ENCODE measurements at regions not wholly inside any gene's neighbourhood (a gene's known extent, or its start where the extent isn't known, plus 50 kb on each side); places are given as distances from the start of the nearest gene placed in this dataset.

DNA sequence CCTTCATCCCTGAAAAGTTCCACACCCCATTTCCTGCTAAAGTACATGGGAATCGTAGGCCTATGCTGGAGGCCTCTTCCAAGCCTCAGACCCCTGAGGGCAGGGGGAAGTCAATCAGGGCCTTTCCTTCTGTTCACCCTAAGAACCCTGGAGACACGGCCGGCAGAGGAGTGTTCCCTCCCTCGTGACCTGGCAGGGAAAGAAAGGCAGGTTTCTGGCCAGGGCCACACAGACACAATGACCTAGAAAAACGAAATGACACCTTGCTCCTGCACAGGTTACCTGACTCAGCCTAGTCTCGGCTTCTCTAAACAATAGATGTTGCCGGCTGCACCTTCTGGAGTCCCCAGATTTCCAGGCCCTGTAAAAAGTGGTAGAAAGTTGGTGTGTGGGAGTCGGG, 60.6 kb upstream of the CADM1 start:
- no peak overlapping the region for H3K27ac Mint-ChIP-seq
- intact Hi-C loops (cut with micrococcal nuclease), result no loop called here
- Histone ChIP-seq H3K9me3 (ENCODE audit: control insufficient read depth, insufficient read depth, low read length) (no peaks in the 10 kb centered on the region), H3K4me3 (ENCODE audit: low read length) (no peak overlapping the region), H3K27ac (ENCODE audit: low read length) (no peak overlapping the region), H3K4me1 (ENCODE audit: control insufficient read depth, insufficient read depth, low read length) (no peaks in the 10 kb centered on the region), H3K36me3 (ENCODE audit: control insufficient read depth, insufficient read depth, low read length) (no peaks in the 10 kb centered on the region), H3K27me3 (ENCODE audit: control insufficient read depth, insufficient read depth, low read length) (no peaks in the 10 kb centered on the region)
- DNase-seq, result no peak
- H3K27me3 Mint-ChIP-seq (ENCODE audit: low read depth in 2 of 2), result no peaks in the 10 kb centered on the region
- TF ChIP-seq, protein P1, sequence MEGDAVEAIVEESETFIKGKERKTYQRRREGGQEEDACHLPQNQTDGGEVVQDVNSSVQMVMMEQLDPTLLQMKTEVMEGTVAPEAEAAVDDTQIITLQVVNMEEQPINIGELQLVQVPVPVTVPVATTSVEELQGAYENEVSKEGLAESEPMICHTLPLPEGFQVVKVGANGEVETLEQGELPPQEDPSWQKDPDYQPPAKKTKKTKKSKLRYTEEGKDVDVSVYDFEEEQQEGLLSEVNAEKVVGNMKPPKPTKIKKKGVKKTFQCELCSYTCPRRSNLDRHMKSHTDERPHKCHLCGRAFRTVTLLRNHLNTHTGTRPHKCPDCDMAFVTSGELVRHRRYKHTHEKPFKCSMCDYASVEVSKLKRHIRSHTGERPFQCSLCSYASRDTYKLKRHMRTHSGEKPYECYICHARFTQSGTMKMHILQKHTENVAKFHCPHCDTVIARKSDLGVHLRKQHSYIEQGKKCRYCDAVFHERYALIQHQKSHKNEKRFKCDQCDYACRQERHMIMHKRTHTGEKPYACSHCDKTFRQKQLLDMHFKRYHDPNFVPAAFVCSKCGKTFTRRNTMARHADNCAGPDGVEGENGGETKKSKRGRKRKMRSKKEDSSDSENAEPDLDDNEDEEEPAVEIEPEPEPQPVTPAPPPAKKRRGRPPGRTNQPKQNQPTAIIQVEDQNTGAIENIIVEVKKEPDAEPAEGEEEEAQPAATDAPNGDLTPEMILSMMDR (IDR thresholded peaks at IDR 0.05), result no peak
- no peak overlapping the region for H3K4me3 Mint-ChIP-seq
- H3K36me3 Mint-ChIP-seq, result no peaks in the 10 kb centered on the region
- H3K4me1 Mint-ChIP-seq, result no peaks in the 10 kb centered on the region
- 76% methylated on average over 8 of the region's 8 CpGs for WGBS (ENCODE audit: insufficient coverage)
- peaks cover 0 to 7% of the 10 kb centered on the region in 2 donors for H3K9me3 Mint-ChIP-seq
- no peak for ATAC-seq

DNA sequence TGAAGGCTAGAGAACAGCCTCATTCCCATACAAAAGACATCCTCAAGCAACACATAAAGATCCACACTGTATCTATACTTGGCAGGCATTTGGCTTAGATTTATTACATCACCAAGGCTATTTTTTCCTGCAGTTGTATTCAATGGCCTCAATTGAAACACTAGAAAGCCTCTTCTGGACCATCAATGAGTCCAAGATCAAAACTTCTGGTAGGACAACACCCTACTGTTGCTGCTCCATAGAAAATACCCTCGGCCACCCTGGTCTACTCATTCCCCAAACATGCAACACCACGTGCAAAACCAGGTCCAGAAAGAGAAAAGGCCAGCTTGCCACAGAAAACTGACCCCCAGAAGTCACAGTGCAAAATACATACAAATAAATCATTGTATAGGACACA, 56.9 kb upstream of the CADM1 start:
- H3K27me3 Mint-ChIP-seq (ENCODE audit: low read depth in 2 of 2), result no peaks in the 10 kb centered on the region

DNA sequence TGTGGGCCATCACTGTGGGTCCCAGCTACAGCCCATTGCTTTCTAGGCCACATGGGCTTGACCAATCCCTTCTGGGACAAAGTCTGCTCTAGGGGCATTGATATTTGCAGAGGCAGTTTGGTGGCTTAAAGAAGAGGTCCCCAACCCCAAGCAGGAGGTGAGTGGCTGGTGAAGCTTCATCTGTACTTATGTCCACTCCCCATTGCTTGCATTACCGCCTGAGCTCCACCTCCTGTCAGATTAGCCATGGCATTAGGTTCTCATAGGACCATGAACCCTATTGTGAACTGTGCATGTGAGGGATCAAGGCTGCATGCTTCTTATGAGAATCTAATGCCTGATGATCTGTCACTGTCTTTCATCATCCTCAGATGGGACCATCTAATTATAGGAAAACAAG, 54.4 kb upstream of the CADM1 start:
- TF ChIP-seq, protein P1 (IDR thresholded peaks at IDR 0.05), result no peak

More for the DNA sequence above, 56.9 kb upstream of the CADM1 start:
- Mint-ChIP-seq H3K27ac (no peak overlapping the region), H3K9me3 (peaks cover 0 to 4% of the 10 kb centered on the region in 2 donors), H3K4me1 (no peaks in the 10 kb centered on the region), H3K4me3 (no peak overlapping the region), H3K36me3 (no peaks in the 10 kb centered on the region)
- intact Hi-C loops (cut with micrococcal nuclease), result no loop called here
- TF ChIP-seq, protein P1 (IDR thresholded peaks at IDR 0.05), result no peak
- no peaks in the 10 kb centered on the region for H3K27me3 ChIP-seq (ENCODE audit: control insufficient read depth, insufficient read depth, low read length)
- WGBS (ENCODE audit: insufficient coverage), result 61% methylated on average over 2 of the region's 2 CpGs
- no peak for ATAC-seq
- H3K4me3 ChIP-seq (ENCODE audit: low read length), result no peak overlapping the region
- no peak overlapping the region for H3K27ac ChIP-seq (ENCODE audit: low read length)
- H3K9me3 ChIP-seq (ENCODE audit: control insufficient read depth, insufficient read depth, low read length), result no peaks in the 10 kb centered on the region
- DNase-seq, result no peak
- H3K36me3 ChIP-seq (ENCODE audit: control insufficient read depth, insufficient read depth, low read length), result no peaks in the 10 kb centered on the region
- no peaks in the 10 kb centered on the region for H3K4me1 ChIP-seq (ENCODE audit: control insufficient read depth, insufficient read depth, low read length)

DNA sequence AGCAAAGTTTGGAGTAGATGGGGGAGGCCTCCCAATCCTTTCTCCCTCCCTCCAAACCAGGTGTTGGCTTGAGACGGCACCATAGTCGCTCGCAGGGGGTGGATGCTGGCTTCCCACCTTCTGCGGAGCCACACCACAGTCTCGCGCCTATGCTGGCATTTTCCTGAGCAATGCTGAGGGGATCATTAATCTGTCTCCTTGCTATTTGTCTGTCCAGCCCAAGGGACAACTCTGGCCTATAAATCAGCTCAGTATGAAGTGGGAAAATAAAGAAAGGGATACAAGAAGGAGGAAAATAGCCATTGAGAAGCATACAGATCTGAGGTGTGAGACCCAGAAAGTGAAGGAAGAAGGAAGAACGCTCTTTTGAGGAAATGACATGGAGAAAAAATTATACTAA, 53.5 kb upstream of the CADM1 start:
- Mint-ChIP-seq H3K36me3 (no peaks in the 10 kb centered on the region), H3K27me3 (ENCODE audit: low read depth in 2 of 2) (no peaks in the 10 kb centered on the region), H3K4me3 (no peak overlapping the region), H3K4me1 (no peaks in the 10 kb centered on the region), H3K27ac (no peak overlapping the region), H3K9me3 (peaks cover 0 to 4% of the 10 kb centered on the region in 2 donors)
- ATAC-seq (no peak), DNase-seq (no peak)
- Histone ChIP-seq H3K36me3 (ENCODE audit: control insufficient read depth, insufficient read depth, low read length) (no peaks in the 10 kb centered on the region), H3K4me3 (ENCODE audit: low read length) (no peak overlapping the region), H3K27ac (ENCODE audit: low read length) (no peak overlapping the region), H3K4me1 (ENCODE audit: control insufficient read depth, insufficient read depth, low read length) (no peaks in the 10 kb centered on the region), H3K27me3 (ENCODE audit: control insufficient read depth, insufficient read depth, low read length) (no peaks in the 10 kb centered on the region), H3K9me3 (ENCODE audit: control insufficient read depth, insufficient read depth, low read length) (no peaks in the 10 kb centered on the region)
- intact Hi-C loops (cut with micrococcal nuclease), result no loop called here
- TF ChIP-seq, protein P1 (IDR thresholded peaks at IDR 0.05), result no peak
- 74% methylated on average over 7 of the region's 7 CpGs for WGBS (ENCODE audit: insufficient coverage)

More for the DNA sequence above, 54.4 kb upstream of the CADM1 start:
- Histone ChIP-seq H3K27me3 (ENCODE audit: control insufficient read depth, insufficient read depth, low read length) (no peaks in the 10 kb centered on the region), H3K9me3 (ENCODE audit: control insufficient read depth, insufficient read depth, low read length) (no peaks in the 10 kb centered on the region), H3K4me1 (ENCODE audit: control insufficient read depth, insufficient read depth, low read length) (no peaks in the 10 kb centered on the region), H3K27ac (ENCODE audit: low read length) (no peak overlapping the region), H3K36me3 (ENCODE audit: control insufficient read depth, insufficient read depth, low read length) (no peaks in the 10 kb centered on the region), H3K4me3 (ENCODE audit: low read length) (no peak overlapping the region)
- Mint-ChIP-seq H3K27ac (no peak overlapping the region), H3K9me3 (peaks cover 0 to 4% of the 10 kb centered on the region in 2 donors), H3K4me1 (no peaks in the 10 kb centered on the region), H3K27me3 (ENCODE audit: low read depth in 2 of 2) (no peaks in the 10 kb centered on the region), H3K36me3 (no peaks in the 10 kb centered on the region), H3K4me3 (no peak overlapping the region)
- no peak for DNase-seq
- WGBS (ENCODE audit: insufficient coverage), result 80% methylated on average over 1 of the region's 1 CpG
- no peak for ATAC-seq
- intact Hi-C loops (cut with micrococcal nuclease), result no loop called here
